IMR-90 (cell line): ENCODE measurements at regions not wholly inside any gene's neighbourhood (a gene's known extent, or its start where the extent isn't known, plus 50 kb on each side); places are given as distances from the start of the nearest gene placed in this dataset.
"Not testable (repeated sequence)": the region's sequence is repeated elsewhere in the genome, so short reads cannot be mapped to it uniquely, and the experiment has no call there.

ENCODE experiments used
- ATAC-seq: fragments of 200-7000 bp; cut with Tn5 transposase; 2 replicates; pipeline ENCODE4 v1.9.1; 2020; ENCODE audit warnings: low read depth, mild to moderate bottlenecking, moderate library complexity
- BruUV-seq: library from RNA; stranded (reverse); fragments of 400-500 nt; replicated peaks from 2 replicates; lab custom pipeline; 2021; lab: Mats Ljungman, UMichigan
- CTCF ChIA-PET: fragments of 300-600 bp; formaldehyde crosslinking; extraction: SDS; loops from one replicate; lab custom pipeline; 2021; ENCODE audit warnings: antibody characterized with exemption; lab: Yijun Ruan, JAX
- POLR2A ChIA-PET: fragments of 300-600 bp; sonication (Branson Sonifier 250); formaldehyde crosslinking; loops from one replicate; lab custom pipeline; 2022; ENCODE audit warnings: antibody characterized with exemption; ENCODE audit not compliant: unreplicated experiment; lab: Charles Lee
- DNase-seq: peaks from one replicate; pipeline ENCODE4 v3.0.0; 2013
- H2AFZ ChIP-seq: replicated peaks from 2 replicates; pipeline ENCODE3; 2013; ENCODE audit warnings: low read length, mild to moderate bottlenecking; ENCODE audit not compliant: poor library complexity
- H2AK5ac ChIP-seq: 2 replicates; pipeline ENCODE4 v1.6.1; 2013; ENCODE audit warnings: low read depth, low read length, inconsistent platforms
- H2AK9ac ChIP-seq: replicated peaks from 2 replicates; pipeline ENCODE3; 2013; ENCODE audit warnings: mild to moderate bottlenecking, low read depth, low read length, moderate library complexity; ENCODE audit not compliant: poor library complexity
- H2BK120ac ChIP-seq: 2 replicates; pipeline ENCODE4 v1.6.1; 2013; ENCODE audit warnings: low read depth, low read length, inconsistent platforms
- H2BK15ac ChIP-seq: 3 replicates; pipeline ENCODE4 v1.6.1; 2013; ENCODE audit warnings: low read depth, low read length, inconsistent platforms
- H2BK20ac ChIP-seq: 2 replicates; pipeline ENCODE4 v1.6.1; 2013; ENCODE audit warnings: low read depth, mild to moderate bottlenecking, inconsistent platforms, low read length, moderate library complexity
- H2BK5ac ChIP-seq: 2 replicates; pipeline ENCODE4 v1.6.1; 2013; ENCODE audit warnings: mild to moderate bottlenecking, low read depth, low read length, inconsistent platforms; ENCODE audit not compliant: poor library complexity, severe bottlenecking
- H3K14ac ChIP-seq: replicated peaks from 2 replicates; pipeline ENCODE4 v1.6.1; 2013; ENCODE audit warnings: low read depth, low read length, inconsistent platforms
- H3K18ac ChIP-seq: 2 replicates; pipeline ENCODE4 v1.6.1; 2013; ENCODE audit warnings: low read depth, low read length, control low read depth
- H3K23ac ChIP-seq: 2 replicates; pipeline ENCODE4 v1.6.1; 2013; ENCODE audit warnings: low read depth, low read length, inconsistent platforms
- H3K27ac ChIP-seq: 2 replicates; pipeline ENCODE4 v1.5.1; 2013; ENCODE audit warnings: mild to moderate bottlenecking, control low read depth, low read length; ENCODE audit not compliant: insufficient read depth
- H3K27me3 ChIP-seq: 2 replicates; pipeline ENCODE4 v1.6.1; 2013; ENCODE audit warnings: low read length; ENCODE audit not compliant: control insufficient read depth, insufficient read depth
- H3K36me3 ChIP-seq: 2 replicates; pipeline ENCODE4 v1.6.1; 2013; ENCODE audit warnings: low read length, mixed read lengths; ENCODE audit not compliant: control insufficient read depth, insufficient read depth
- H3K4ac ChIP-seq: 2 replicates; pipeline ENCODE4 v1.6.1; 2013; ENCODE audit warnings: low read depth, low read length, inconsistent platforms
- H3K4me1 ChIP-seq: 2 replicates; pipeline ENCODE4 v1.6.1; 2013; ENCODE audit warnings: low read length, mixed read lengths; ENCODE audit not compliant: control insufficient read depth, insufficient read depth
- H3K4me2 ChIP-seq: 2 replicates; pipeline ENCODE4 v1.6.1; 2013; ENCODE audit warnings: low read depth, mild to moderate bottlenecking, control low read depth, low read length, moderate library complexity
- H3K4me3 ChIP-seq: 2 replicates; pipeline ENCODE4 v1.5.1; 2013; ENCODE audit warnings: low read depth, mild to moderate bottlenecking, control low read depth, low read length, moderate library complexity; ENCODE audit not compliant: insufficient read depth
- H3K56ac ChIP-seq: 2 replicates; pipeline ENCODE4 v1.6.1; 2013; ENCODE audit warnings: low read length, inconsistent platforms; ENCODE audit not compliant: insufficient read depth; ENCODE audit errors: extremely low read depth
- H3K79me1 ChIP-seq, 2 experiments: 2 replicates each; pipeline ENCODE4 v1.6.1; 2013; ENCODE audit warnings: low read length in 2 of 2, inconsistent platforms in 1 of 2, low read depth in 1 of 2
- H3K9ac ChIP-seq: 2 replicates; pipeline ENCODE4 v1.6.1; 2013; ENCODE audit warnings: low read depth, low read length, control low read depth
- H3K9me1 ChIP-seq: 2 replicates; pipeline ENCODE4 v1.6.1; 2013; ENCODE audit warnings: low read length, inconsistent platforms; ENCODE audit not compliant: insufficient read depth
- H3K9me3 ChIP-seq: 2 replicates; pipeline ENCODE4 v1.6.1; 2013; ENCODE audit warnings: low read length; ENCODE audit not compliant: control insufficient read depth, insufficient read depth
- H4K20me1 ChIP-seq: 2 replicates; pipeline ENCODE4 v1.6.1; 2013; ENCODE audit warnings: low read length, inconsistent platforms; ENCODE audit not compliant: insufficient read depth
- H4K5ac ChIP-seq: 2 replicates; pipeline ENCODE4 v1.6.1; 2013; ENCODE audit warnings: mild to moderate bottlenecking, low read depth, low read length, control low read depth
- H4K8ac ChIP-seq, 2 experiments: 2 replicates each; pipeline ENCODE4 v1.6.1; 2013; ENCODE audit warnings: low read depth in 2 of 2, low read length in 2 of 2, control low read depth in 1 of 2, inconsistent platforms in 1 of 2
- H4K91ac ChIP-seq: 2 replicates; pipeline ENCODE4 v1.6.1; 2013; ENCODE audit warnings: low read depth, low read length, inconsistent platforms; ENCODE audit not compliant: insufficient read depth
- WGBS, 2 experiments: methylation state at CpG; one replicate each; pipeline versions ENCODE4 v1.1.5 to v1.1.7; 2013; ENCODE audit warnings: missing lambda C conversion rate in 2 of 2; ENCODE audit not compliant: insufficient read length in 1 of 2; ENCODE audit errors: extremely low coverage in 2 of 2; 5-methylcytosine and 5-hydroxymethylcytosine counted together
- dilution Hi-C: fragments of 300-500 bp; cut with HindIII; formaldehyde crosslinking; loops from one replicate; pipeline ENCODE4 v1.14.3; 2018; ENCODE audit warnings: low sequenced_read_pairs; ENCODE audit not compliant: unreplicated experiment
- in situ Hi-C: fragments of 300-500 bp; cut with MboI; formaldehyde crosslinking; loops from 3 replicates; pipeline ENCODE4 v1.14.3; 2019; ENCODE audit warnings: low sequenced_read_pairs, inconsistent platforms, mixed read lengths
- intact Hi-C: fragments of 100-400 bp; cut with micrococcal nuclease; formaldehyde crosslinking; loops from 2 replicates; pipeline ENCODE4 v1.10.0; 2022

GRCh38 chr2:110315054-110315820 lies 102.9 kb upstream of the MTLN start:
- H3K56ac ChIP-seq, H3K18ac ChIP-seq, in situ Hi-C loops, intact Hi-C loops, POLR2A ChIA-PET, H3K36me3 ChIP-seq, H3K23ac ChIP-seq, H2AK5ac ChIP-seq, H2BK20ac ChIP-seq, dilution Hi-C loops, H4K5ac ChIP-seq, H3K4ac ChIP-seq, H2BK15ac ChIP-seq, CTCF ChIA-PET, H3K4me3 ChIP-seq, H3K14ac ChIP-seq, H3K9me1 ChIP-seq, ATAC-seq, H3K9ac ChIP-seq, BruUV-seq, H3K9me3 ChIP-seq, H3K4me1 ChIP-seq, H2BK5ac ChIP-seq, H2AFZ ChIP-seq, H2BK120ac ChIP-seq, H4K20me1 ChIP-seq, DNase-seq, H3K79me1 ChIP-seq, H4K8ac ChIP-seq, H4K91ac ChIP-seq, H2AK9ac ChIP-seq, H3K27me3 ChIP-seq, H3K27ac ChIP-seq, H3K4me2 ChIP-seq: not testable (repeated sequence)
- no CpG with 5 or more reads among the region's 9 CpGs for WGBS, 2 experiments

GRCh38 chr2:110314472-110314871 lies 102.1 kb upstream of the MTLN start:
- H4K5ac ChIP-seq, dilution Hi-C loops, H3K9me1 ChIP-seq, ATAC-seq, POLR2A ChIA-PET, BruUV-seq, H3K23ac ChIP-seq, H2BK5ac ChIP-seq, H2AFZ ChIP-seq, H2AK5ac ChIP-seq, H3K4me3 ChIP-seq, H3K4me2 ChIP-seq, H3K4me1 ChIP-seq, H3K36me3 ChIP-seq, H2AK9ac ChIP-seq, intact Hi-C loops, H3K9me3 ChIP-seq, DNase-seq, H3K27ac ChIP-seq, H3K9ac ChIP-seq, H3K79me1 ChIP-seq, H3K4ac ChIP-seq, H2BK120ac ChIP-seq, H4K91ac ChIP-seq, H2BK15ac ChIP-seq, H3K27me3 ChIP-seq, H2BK20ac ChIP-seq, H4K8ac ChIP-seq, H4K20me1 ChIP-seq, H3K14ac ChIP-seq, CTCF ChIA-PET, H3K18ac ChIP-seq, H3K56ac ChIP-seq, in situ Hi-C loops: not testable (repeated sequence)
- WGBS, 2 experiments: no CpG with 5 or more reads among the region's 10 CpGs
